HCT116 (cell line): ENCODE measurements at regions not wholly inside any gene's neighbourhood (a gene's known extent, or its start where the extent isn't known, plus 50 kb on each side); places are given as distances from the start of the nearest gene placed in this dataset.

ENCODE experiments used
- CTCF ChIP-seq, 3 experiments: fragments of 200-600 bp in 1 of 3; sonication (generic) in 1 of 3; IDR thresholded peaks in 2 of 3; conservative IDR thresholded peaks in 1 of 3; 2 replicates each; pipeline ENCODE4 v1.5.1; 2012 to 2017; ENCODE audit warnings: low read depth in 2 of 3, low read length in 2 of 3, antibody characterized with exemption in 1 of 3, borderline replicate concordance in 1 of 3, control low read depth in 1 of 3, mild to moderate bottlenecking in 1 of 3, mixed read lengths in 1 of 3, mixed run types in 1 of 3, moderate library complexity in 1 of 3; ENCODE audit not compliant: insufficient read depth in 1 of 3
- EGR1 ChIP-seq: IDR thresholded peaks from 2 replicates; pipeline ENCODE4 v1.6.1; 2012; ENCODE audit warnings: low read depth
- EZH2 ChIP-seq: fragments of 200-600 bp; sonication (generic); IDR thresholded peaks from 2 replicates; pipeline ENCODE4 v1.6.1; 2017; ENCODE audit warnings: antibody characterized with exemption, mixed run types
- FOSL1 ChIP-seq: IDR thresholded peaks from 2 replicates; pipeline ENCODE4 v1.6.1; 2012; ENCODE audit warnings: low read depth
- JUND ChIP-seq: IDR thresholded peaks from 2 replicates; pipeline ENCODE4 v1.6.1; 2012
- POLR2A ChIP-seq: IDR thresholded peaks from 2 replicates; pipeline ENCODE4 v1.7.0; 2011; ENCODE audit warnings: borderline replicate concordance; ENCODE audit not compliant: insufficient read depth, insufficient read length; ENCODE audit errors: extremely low read depth
- POLR2AphosphoS5 ChIP-seq: IDR thresholded peaks from 2 replicates; pipeline ENCODE4 v1.6.1; 2011; ENCODE audit warnings: mild to moderate bottlenecking, low read depth, low read length, moderate library complexity
- RAD21 ChIP-seq: IDR thresholded peaks from 2 replicates; pipeline ENCODE4 v1.6.1; 2012; ENCODE audit warnings: low read depth, mild to moderate bottlenecking
- ZFX ChIP-seq: fragments of 450-650 bp; IDR thresholded peaks from 2 replicates; pipeline ENCODE4 v1.6.1; 2017
- ZNF274 ChIP-seq: fragments of 200-500 bp; sonication (Bioruptor generic); IDR thresholded peaks from 2 replicates; pipeline ENCODE4 v1.6.1; 2014; ENCODE audit warnings: mild to moderate bottlenecking, low read depth, low read length, inconsistent platforms
- TF ChIP-seq, protein P1 (sequence below): IDR thresholded peaks from 2 replicates; pipeline ENCODE4 v1.6.1; 2012; ENCODE audit warnings: low read depth
- TF ChIP-seq, protein P2 (sequence below): IDR thresholded peaks from 2 replicates; pipeline ENCODE4 v1.6.1; 2011; ENCODE audit warnings: mild to moderate bottlenecking, low read length, moderate library complexity; ENCODE audit not compliant: insufficient replicate concordance; ENCODE audit errors: extremely low read depth

- TF ChIP-seq CTCF (IDR thresholded peaks at IDR 0.05 in 2 of 3, conservative IDR thresholded peaks at IDR 0.05 in 1 of 3; ENCODE audit: borderline replicate concordance in 1 of 3, insufficient read depth in 1 of 3, low read depth in 2 of 3, low read length in 2 of 3), result no peak
- TF ChIP-seq JUND, result no peak
- TF ChIP-seq, protein P1, sequence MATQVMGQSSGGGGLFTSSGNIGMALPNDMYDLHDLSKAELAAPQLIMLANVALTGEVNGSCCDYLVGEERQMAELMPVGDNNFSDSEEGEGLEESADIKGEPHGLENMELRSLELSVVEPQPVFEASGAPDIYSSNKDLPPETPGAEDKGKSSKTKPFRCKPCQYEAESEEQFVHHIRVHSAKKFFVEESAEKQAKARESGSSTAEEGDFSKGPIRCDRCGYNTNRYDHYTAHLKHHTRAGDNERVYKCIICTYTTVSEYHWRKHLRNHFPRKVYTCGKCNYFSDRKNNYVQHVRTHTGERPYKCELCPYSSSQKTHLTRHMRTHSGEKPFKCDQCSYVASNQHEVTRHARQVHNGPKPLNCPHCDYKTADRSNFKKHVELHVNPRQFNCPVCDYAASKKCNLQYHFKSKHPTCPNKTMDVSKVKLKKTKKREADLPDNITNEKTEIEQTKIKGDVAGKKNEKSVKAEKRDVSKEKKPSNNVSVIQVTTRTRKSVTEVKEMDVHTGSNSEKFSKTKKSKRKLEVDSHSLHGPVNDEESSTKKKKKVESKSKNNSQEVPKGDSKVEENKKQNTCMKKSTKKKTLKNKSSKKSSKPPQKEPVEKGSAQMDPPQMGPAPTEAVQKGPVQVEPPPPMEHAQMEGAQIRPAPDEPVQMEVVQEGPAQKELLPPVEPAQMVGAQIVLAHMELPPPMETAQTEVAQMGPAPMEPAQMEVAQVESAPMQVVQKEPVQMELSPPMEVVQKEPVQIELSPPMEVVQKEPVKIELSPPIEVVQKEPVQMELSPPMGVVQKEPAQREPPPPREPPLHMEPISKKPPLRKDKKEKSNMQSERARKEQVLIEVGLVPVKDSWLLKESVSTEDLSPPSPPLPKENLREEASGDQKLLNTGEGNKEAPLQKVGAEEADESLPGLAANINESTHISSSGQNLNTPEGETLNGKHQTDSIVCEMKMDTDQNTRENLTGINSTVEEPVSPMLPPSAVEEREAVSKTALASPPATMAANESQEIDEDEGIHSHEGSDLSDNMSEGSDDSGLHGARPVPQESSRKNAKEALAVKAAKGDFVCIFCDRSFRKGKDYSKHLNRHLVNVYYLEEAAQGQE, result no peak
- TF ChIP-seq POLR2A, result no peak
- no peak for TF ChIP-seq RAD21
- no peak for TF ChIP-seq POLR2AphosphoS5
- no peak for TF ChIP-seq ZFX
- TF ChIP-seq, protein P2, sequence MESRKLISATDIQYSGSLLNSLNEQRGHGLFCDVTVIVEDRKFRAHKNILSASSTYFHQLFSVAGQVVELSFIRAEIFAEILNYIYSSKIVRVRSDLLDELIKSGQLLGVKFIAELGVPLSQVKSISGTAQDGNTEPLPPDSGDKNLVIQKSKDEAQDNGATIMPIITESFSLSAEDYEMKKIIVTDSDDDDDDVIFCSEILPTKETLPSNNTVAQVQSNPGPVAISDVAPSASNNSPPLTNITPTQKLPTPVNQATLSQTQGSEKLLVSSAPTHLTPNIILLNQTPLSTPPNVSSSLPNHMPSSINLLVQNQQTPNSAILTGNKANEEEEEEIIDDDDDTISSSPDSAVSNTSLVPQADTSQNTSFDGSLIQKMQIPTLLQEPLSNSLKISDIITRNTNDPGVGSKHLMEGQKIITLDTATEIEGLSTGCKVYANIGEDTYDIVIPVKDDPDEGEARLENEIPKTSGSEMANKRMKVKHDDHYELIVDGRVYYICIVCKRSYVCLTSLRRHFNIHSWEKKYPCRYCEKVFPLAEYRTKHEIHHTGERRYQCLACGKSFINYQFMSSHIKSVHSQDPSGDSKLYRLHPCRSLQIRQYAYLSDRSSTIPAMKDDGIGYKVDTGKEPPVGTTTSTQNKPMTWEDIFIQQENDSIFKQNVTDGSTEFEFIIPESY, result no peak
- no peak for TF ChIP-seq EZH2
- TF ChIP-seq FOSL1, result no peak
- no peak for TF ChIP-seq EGR1
- TF ChIP-seq ZNF274, result no peak
Observed at GRCh38 chr22:35484651-35485556, 55.7 kb upstream of the RASD2 start.
